ENCODE measurements at regions not wholly inside any gene's neighbourhood (a gene's known extent, or its start where the extent isn't known, plus 50 kb on each side); places are given as distances from the start of the nearest gene placed in this dataset.

DNA sequence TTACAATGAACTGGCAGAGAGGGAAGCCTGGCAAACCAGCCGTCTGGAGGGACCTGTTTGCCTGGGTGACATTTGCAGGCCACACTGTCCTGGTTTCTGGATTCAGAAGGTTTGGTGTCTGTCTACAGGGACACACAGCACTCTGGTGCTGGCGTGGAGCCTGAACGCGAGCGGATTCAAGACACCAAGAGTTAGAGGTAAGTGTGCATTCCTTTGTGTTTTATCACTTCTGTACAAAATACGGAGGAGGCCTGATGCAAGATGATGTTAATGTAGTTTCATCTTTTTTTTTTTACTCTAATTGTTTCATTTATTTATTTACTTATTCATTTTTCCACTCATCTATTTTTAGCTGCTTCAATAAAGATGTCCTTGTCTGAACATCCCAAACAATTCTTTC, 485.3 kb upstream of the ADARB2 start:
- H3K9ac ChIP-seq (ENCODE audit: extremely low read depth, insufficient read length, low read length) = no peak overlapping the region
- H3T11ph ChIP-seq (ENCODE audit: low read length) = no peak overlapping the region
- Mint-ChIP-seq H3K9me3 (0 out of 5 replicates have a peak, but pooled peaks cover 0 to 2% of the 10 kb centered on the region in 2 experiments), H3K27me3 (ENCODE audit: low read depth) (no peaks in the 10 kb centered on the region), H3K4me3 (no peak overlapping the region), H3K36me3 (ENCODE audit: insufficient read depth in 1 of 3, low read depth in 3 of 3) (no peaks in the 10 kb centered on the region), H3K27ac (no peak overlapping the region), H3K4me1 (0 out of 4 replicates have a peak, but pooled peaks cover 0 to 2% of the 10 kb centered on the region in 2 experiments)
- H4K20me1 ChIP-seq (ENCODE audit: control insufficient read depth, insufficient read depth, insufficient read length) = no peaks in the 10 kb centered on the region
- no peaks in the 10 kb centered on the region for H3K9me3 ChIP-seq (ENCODE audit: control insufficient read depth, low read depth, low read length)
- no peak overlapping the region for H4K8ac ChIP-seq (replicated peaks; ENCODE audit: insufficient read length, low read depth, low read length)
- H2BK12ac ChIP-seq (ENCODE audit: insufficient read length, low read depth, low read length) = no peak overlapping the region
- no peak overlapping the region for H2AK5ac ChIP-seq (ENCODE audit: insufficient read length, low read length)
- no peak overlapping the region for H2AFZ ChIP-seq (ENCODE audit: low read length)
- H3K23me2 ChIP-seq (ENCODE audit: insufficient read length, low read depth, low read length, poor library complexity, severe bottlenecking) = no peaks in the 10 kb centered on the region
- no peak overlapping the region for H3K4me2 ChIP-seq (ENCODE audit: insufficient read depth, insufficient read length, low read length)
- no peak overlapping the region for H2BK5ac ChIP-seq (ENCODE audit: insufficient read length, low read length)
- no peak overlapping the region for H3K56ac ChIP-seq (ENCODE audit: insufficient read length, low read depth, low read length)
- no peak overlapping the region for H2BK15ac ChIP-seq (ENCODE audit: low read depth, low read length)
- no peak overlapping the region for H2BK120ac ChIP-seq (ENCODE audit: low read depth, low read length, poor library complexity, severe bottlenecking)
- H3K4me1 ChIP-seq (ENCODE audit: insufficient read depth, low read length) = no peaks in the 10 kb centered on the region
- H4K5ac ChIP-seq (ENCODE audit: insufficient read length, low read depth, low read length) = no peak overlapping the region
- no peak overlapping the region for H4K91ac ChIP-seq (ENCODE audit: insufficient read length, low read depth, low read length)
- no peak overlapping the region for H3K14ac ChIP-seq (ENCODE audit: insufficient read depth, low read length)
- no peaks in the 10 kb centered on the region for H3K27me3 ChIP-seq (ENCODE audit: insufficient read depth, low read length)
- no peak overlapping the region for H2BK20ac ChIP-seq (ENCODE audit: low read depth, low read length, poor library complexity, severe bottlenecking)
- H3K27ac ChIP-seq (ENCODE audit: insufficient read length, low read depth, low read length) = no peak overlapping the region
- no CpG with 5 or more reads among the region's 6 CpGs for WGBS (ENCODE audit: extremely low coverage, insufficient read length, low lambda C conversion rate)
- H3K4ac ChIP-seq (ENCODE audit: low read depth, low read length) = no peak overlapping the region
- TF ChIP-seq, protein P1, sequence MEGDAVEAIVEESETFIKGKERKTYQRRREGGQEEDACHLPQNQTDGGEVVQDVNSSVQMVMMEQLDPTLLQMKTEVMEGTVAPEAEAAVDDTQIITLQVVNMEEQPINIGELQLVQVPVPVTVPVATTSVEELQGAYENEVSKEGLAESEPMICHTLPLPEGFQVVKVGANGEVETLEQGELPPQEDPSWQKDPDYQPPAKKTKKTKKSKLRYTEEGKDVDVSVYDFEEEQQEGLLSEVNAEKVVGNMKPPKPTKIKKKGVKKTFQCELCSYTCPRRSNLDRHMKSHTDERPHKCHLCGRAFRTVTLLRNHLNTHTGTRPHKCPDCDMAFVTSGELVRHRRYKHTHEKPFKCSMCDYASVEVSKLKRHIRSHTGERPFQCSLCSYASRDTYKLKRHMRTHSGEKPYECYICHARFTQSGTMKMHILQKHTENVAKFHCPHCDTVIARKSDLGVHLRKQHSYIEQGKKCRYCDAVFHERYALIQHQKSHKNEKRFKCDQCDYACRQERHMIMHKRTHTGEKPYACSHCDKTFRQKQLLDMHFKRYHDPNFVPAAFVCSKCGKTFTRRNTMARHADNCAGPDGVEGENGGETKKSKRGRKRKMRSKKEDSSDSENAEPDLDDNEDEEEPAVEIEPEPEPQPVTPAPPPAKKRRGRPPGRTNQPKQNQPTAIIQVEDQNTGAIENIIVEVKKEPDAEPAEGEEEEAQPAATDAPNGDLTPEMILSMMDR (conservative IDR thresholded peaks at IDR 0.05) = no peak
- H3K18ac ChIP-seq (ENCODE audit: insufficient read length, low read depth, low read length) = no peak overlapping the region
- H3K23ac ChIP-seq (ENCODE audit: insufficient read length, low read depth, low read length) = no peak overlapping the region
- no peaks in the 10 kb centered on the region for H3K79me1 ChIP-seq (ENCODE audit: insufficient read depth, low read depth, low read length, poor library complexity, severe bottlenecking)
- DNase-seq = no peak
- H3K79me2 ChIP-seq (ENCODE audit: insufficient read depth, low read length) = no peaks in the 10 kb centered on the region
